ENCODE measurements at regions not wholly inside any gene's neighbourhood (a gene's known extent, or its start where the extent isn't known, plus 50 kb on each side); places are given as distances from the start of the nearest gene placed in this dataset.

DNA sequence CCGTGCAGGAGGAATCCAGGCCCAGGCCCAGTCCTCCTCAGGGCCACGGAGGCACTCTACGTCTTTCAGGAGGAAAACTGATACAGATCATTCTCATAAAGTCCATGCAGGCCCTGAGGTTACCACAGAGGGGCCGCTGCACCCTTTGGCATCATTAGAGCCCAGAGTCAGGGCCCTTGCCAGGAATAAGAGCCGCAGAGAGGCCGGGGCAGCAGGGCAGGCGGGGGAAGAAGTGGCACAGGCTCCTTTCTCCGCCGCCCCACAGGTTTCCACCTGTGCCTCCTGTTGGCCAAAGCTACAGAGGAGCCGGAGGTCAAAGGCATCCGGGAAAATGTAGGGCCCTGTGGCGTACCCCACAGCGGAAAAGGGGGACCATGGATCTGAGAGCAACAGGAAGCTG is 366.6 kb upstream of the SHH start:
- TF ChIP-seq, protein P1, sequence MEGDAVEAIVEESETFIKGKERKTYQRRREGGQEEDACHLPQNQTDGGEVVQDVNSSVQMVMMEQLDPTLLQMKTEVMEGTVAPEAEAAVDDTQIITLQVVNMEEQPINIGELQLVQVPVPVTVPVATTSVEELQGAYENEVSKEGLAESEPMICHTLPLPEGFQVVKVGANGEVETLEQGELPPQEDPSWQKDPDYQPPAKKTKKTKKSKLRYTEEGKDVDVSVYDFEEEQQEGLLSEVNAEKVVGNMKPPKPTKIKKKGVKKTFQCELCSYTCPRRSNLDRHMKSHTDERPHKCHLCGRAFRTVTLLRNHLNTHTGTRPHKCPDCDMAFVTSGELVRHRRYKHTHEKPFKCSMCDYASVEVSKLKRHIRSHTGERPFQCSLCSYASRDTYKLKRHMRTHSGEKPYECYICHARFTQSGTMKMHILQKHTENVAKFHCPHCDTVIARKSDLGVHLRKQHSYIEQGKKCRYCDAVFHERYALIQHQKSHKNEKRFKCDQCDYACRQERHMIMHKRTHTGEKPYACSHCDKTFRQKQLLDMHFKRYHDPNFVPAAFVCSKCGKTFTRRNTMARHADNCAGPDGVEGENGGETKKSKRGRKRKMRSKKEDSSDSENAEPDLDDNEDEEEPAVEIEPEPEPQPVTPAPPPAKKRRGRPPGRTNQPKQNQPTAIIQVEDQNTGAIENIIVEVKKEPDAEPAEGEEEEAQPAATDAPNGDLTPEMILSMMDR (IDR thresholded peaks at IDR 0.05) = no peak
- Histone ChIP-seq H3K27me3 (peaks cover 0 to 46% (median 22%) of the 10 kb centered on the region in 7 donors), H3K4me3 (no peak overlapping the region), H3K4me1 (no peaks in the 10 kb centered on the region), H3K27ac (no peak overlapping the region), H3K9me3 (no peaks in the 10 kb centered on the region), H3K36me3 (no peaks in the 10 kb centered on the region)
- intact Hi-C loops (cut with DNase I) = no loop called here
- 79 to 84% methylated on average over 13 of the region's 13 CpGs for WGBS, 2 donors
- ATAC-seq = no peak
- DNase-seq = no peak

GRCh38 chr7:156178214-156178613 is 366.0 kb upstream of the SHH start:
- intact Hi-C loops (cut with DNase I) = no loop called here
- Histone ChIP-seq H3K27ac (no peak overlapping the region), H3K4me3 (no peak overlapping the region), H3K4me1 (no peaks in the 10 kb centered on the region), H3K9me3 (no peaks in the 10 kb centered on the region), H3K27me3 (peaks cover 0 to 52% (median 22%) of the 10 kb centered on the region in 7 donors), H3K36me3 (no peaks in the 10 kb centered on the region)
- WGBS, 2 donors = 48 to 49% methylated on average over 15 of the region's 15 CpGs
- TF ChIP-seq, protein P1 (IDR thresholded peaks at IDR 0.05) = no peak
- ATAC-seq = no peak
- DNase-seq = no peak

GRCh38 chr7:156177422-156178055 is 365.3 kb upstream of the SHH start:
- no peaks in the 10 kb centered on the region for H3K9me3 ChIP-seq
- H3K36me3 ChIP-seq = no peaks in the 10 kb centered on the region
- peaks cover 0 to 56% (median 22%) of the 10 kb centered on the region in 7 donors for H3K27me3 ChIP-seq
- 79 to 81% methylated on average over 22 of the region's 22 CpGs for WGBS, 2 donors
- TF ChIP-seq, protein P1 (IDR thresholded peaks at IDR 0.05) = no peak
- no peak for ATAC-seq
- no peak overlapping the region for H3K27ac ChIP-seq
- intact Hi-C loops (cut with DNase I) = no loop called here
- H3K4me3 ChIP-seq = no peak overlapping the region
- H3K4me1 ChIP-seq = no peaks in the 10 kb centered on the region
- no peak for DNase-seq

- ATAC-seq (no peak), DNase-seq (no peak)
- WGBS, 2 donors = 83 to 86% methylated on average over 7 of the region's 7 CpGs
- intact Hi-C loops (cut with DNase I) = no loop called here
- Histone ChIP-seq H3K9me3 (no peaks in the 10 kb centered on the region), H3K4me3 (no peak overlapping the region), H3K36me3 (no peaks in the 10 kb centered on the region), H3K27ac (no peak overlapping the region), H3K27me3 (peaks cover 0 to 46% (median 15%) of the 10 kb centered on the region in 7 donors), H3K4me1 (no peaks in the 10 kb centered on the region)
- TF ChIP-seq, protein P1 (IDR thresholded peaks at IDR 0.05) = no peak
Measured at GRCh38 chr7:156176039-156176438, 363.8 kb upstream of the SHH start.

Data from heart right ventricle (tissue), 16 donors.